ENCODE measurements at regions not wholly inside any gene's neighbourhood (a gene's known extent, or its start where the extent isn't known, plus 50 kb on each side); places are given as distances from the start of the nearest gene placed in this dataset.

DNA sequence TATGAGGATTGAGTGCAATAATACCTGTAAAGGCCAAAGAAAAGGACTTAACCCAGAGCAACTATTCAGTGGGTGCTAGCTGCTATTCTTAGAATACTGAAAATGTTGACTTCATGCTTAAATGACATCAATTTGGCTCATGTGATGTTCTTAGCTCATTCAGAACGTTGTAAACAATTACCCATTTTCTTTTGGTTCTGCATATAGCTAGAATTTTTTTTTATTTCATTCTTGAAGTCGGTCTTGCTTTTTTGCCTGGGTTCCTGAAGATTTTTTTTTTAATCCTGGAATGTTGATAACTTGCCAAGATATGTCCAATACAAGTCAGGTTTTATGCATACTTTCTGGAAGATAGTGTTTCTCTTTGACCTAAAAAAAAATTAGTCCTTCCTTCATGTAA, 772.0 kb downstream of the LTN1 start:
- Mint-ChIP-seq H3K27ac (no peak overlapping the region), H3K4me1 (no peaks in the 10 kb centered on the region), H3K4me3 (no peak overlapping the region), H3K9me3 (peaks cover 4% of the 10 kb centered on the region in 2 donors), H3K27me3 (no peaks in the 10 kb centered on the region), H3K36me3 (no peaks in the 10 kb centered on the region)
- DNase-seq (no peak), ATAC-seq (replicated peaks) (no peak)

DNA sequence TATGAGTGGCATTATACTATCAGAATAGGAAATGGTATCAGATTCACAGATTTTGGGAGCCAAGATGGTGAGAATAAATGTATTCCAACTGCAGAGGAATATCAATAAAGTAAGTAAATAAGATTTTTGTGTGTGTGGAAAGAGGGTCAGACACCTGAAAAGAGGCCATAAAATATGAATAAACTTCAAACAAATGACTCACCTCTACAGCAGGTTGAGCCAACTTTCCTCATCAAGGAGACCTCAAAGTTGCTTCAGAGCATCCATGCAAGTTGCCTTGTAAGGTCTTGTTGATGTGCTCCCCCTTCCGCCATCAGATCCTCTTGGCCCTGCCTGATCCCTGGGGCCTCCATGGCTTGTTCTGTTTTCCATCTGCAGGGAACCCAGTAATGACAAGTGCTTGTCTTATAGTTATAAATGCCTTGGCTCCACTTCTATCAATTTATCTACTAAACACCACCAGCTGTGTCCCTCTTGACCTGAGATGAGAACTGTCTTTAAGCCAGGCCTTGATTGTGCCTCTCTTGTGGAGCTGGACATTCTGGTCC, 775.6 kb downstream of the LTN1 start:
- Mint-ChIP-seq H3K4me1 (no peaks in the 10 kb centered on the region), H3K9me3 (peaks cover 4% of the 10 kb centered on the region in 2 donors), H3K27ac (no peak overlapping the region), H3K27me3 (no peaks in the 10 kb centered on the region), H3K36me3 (no peaks in the 10 kb centered on the region), H3K4me3 (no peak overlapping the region)
- DNase-seq (no peak), ATAC-seq (replicated peaks) (no peak)

DNA sequence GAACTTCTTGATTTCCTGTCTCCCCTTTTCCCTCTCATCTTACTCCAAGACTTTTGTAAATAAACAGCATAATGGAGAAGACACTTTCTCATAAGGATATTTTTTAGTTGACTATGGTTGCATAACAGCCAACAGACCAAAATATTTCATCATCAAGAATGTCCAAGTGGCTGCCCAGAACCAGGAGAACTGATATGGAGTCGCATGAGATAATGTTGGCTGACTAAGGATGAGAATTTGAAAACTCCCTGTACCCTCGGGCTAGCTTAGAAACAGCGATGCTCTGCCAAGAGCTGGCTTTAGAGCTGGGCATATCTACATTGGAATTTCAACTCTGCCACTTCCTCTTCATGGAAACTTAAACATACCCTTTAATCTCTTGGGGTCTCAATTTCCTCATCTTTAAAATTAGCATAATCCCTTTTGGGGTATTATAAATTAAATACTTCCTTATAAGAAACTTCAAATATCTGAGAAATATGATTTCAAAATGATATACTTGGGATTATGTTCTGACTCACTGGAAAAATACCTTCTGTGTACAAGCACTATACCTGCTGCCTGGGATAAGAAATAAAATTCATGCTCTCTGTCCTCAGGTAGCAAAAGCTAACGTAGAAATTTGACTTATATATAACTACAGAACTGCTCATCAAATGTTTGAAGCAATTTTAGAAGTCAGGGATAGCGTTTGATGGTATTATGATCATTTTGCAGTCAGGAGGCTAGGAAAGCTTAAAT, 777.3 kb downstream of the LTN1 start:
- Mint-ChIP-seq H3K9me3 (peaks cover 4% of the 10 kb centered on the region in 2 donors), H3K4me1 (no peaks in the 10 kb centered on the region), H3K27ac (no peak overlapping the region), H3K27me3 (no peaks in the 10 kb centered on the region), H3K36me3 (no peaks in the 10 kb centered on the region), H3K4me3 (no peak overlapping the region)
- DNase-seq (no peak), ATAC-seq (replicated peaks) (no peak)

DNA sequence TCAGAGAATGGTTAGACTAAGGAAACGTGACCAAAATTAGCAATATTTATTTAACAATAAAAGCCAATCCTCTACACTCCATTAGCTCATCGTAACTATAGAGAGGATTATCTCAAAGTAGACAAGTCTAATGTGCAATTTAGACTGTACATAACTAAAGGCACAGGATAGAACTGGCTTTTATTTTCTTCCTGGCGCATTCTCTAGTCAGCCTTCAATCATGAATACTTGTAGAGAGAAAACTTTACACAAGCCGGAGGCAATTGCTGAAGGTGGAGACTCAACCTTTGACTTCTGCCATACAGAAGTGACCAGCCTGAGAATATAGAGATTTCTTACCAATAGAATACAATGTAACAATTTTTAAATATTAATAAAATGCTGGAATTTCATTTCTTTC, 777.9 kb downstream of the LTN1 start:
- Mint-ChIP-seq H3K36me3 (no peaks in the 10 kb centered on the region), H3K27me3 (no peaks in the 10 kb centered on the region), H3K27ac (no peak overlapping the region), H3K4me3 (no peak overlapping the region), H3K4me1 (no peaks in the 10 kb centered on the region), H3K9me3 (peaks cover 3 to 4% of the 10 kb centered on the region in 2 donors)
- DNase-seq (no peak), ATAC-seq (replicated peaks) (no peak)

DNA sequence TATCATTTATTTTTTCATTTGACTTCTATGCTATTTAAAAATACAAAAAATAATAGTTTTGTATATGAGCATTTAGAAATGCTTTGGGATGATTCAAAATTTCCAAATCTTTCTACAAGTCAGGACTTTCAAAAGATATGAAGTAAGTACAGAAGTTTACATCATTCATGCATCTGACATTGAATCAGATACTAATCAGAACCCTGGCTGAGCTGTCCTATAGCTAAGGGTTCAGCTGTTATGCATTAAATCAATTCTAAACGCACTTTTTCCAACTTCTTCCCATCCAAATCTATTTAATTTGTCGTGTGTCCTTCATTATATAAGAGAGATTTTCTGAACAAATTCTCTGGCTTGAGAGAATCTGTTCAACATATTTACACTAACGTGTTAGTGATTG, 779.4 kb downstream of the LTN1 start:
- Mint-ChIP-seq H3K9me3 (peaks cover 0 to 1% of the 10 kb centered on the region in 2 donors), H3K36me3 (no peaks in the 10 kb centered on the region), H3K27me3 (no peaks in the 10 kb centered on the region)

DNA sequence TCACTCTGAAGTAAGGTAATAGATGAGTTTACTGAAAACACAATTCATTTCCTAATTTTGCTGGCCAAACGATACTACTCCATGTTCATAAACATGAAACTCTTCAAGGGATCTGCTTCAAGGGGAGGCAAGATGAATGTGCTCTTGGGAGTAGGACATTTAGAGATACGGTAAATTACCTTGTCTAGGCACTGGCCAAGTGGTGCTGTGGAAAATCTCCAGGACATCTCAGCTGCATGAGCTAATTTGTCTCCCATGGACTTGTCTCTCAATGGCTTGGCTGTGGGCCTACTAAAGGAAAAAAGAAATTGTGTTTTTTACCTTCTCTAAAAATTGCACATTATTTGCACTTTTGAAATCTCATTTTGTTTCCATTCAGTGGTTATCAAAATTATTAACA, 780.6 kb downstream of the LTN1 start:
- no peak overlapping the region for H3K4me3 Mint-ChIP-seq
- ATAC-seq (replicated peaks) (no peak), DNase-seq (no peak)
- no peaks in the 10 kb centered on the region for H3K9me3 Mint-ChIP-seq
- no peak overlapping the region for H3K27ac Mint-ChIP-seq
- no peaks in the 10 kb centered on the region for H3K4me1 Mint-ChIP-seq
- H3K36me3 Mint-ChIP-seq, result no peaks in the 10 kb centered on the region
- H3K27me3 Mint-ChIP-seq, result no peaks in the 10 kb centered on the region

More for the DNA sequence above, 779.4 kb downstream of the LTN1 start:
- H3K4me1 Mint-ChIP-seq, result no peaks in the 10 kb centered on the region
- no peak overlapping the region for H3K27ac Mint-ChIP-seq
- DNase-seq (no peak), ATAC-seq (replicated peaks) (no peak)
- no peak overlapping the region for H3K4me3 Mint-ChIP-seq

DNA sequence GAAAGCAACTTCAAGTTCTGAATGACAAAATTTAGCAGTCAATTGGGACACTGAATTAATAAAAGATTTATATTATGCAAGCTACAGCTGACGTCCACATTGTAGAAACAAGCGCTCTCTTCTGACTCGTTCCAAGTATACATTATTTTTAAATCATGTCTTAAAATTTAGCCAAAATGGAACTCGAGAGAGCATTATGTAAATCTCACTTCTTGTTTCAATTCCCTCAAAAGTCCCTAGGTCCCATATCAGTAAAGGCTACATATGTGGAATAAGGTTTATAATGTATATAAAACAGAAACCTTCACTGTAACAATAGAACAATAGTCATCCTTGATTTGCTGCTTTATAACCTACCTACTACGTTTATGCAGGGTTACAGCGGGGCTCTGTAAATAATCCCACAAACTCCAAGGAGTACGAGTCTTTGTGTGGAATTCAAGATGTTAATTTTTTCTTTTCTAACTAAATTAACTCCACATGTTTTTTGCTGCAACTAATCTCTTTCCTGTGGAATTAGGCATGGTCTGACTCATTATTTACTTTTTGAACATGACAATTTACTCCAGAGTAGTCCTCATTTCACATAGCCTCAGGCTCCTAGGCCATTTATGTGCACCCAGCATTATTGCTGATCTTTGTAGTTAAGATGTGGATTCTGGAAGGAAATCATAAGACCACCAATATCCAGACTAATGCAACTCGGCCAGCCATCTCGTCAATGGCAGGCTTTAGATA, 785.1 kb downstream of the LTN1 start:
- no peak overlapping the region for H3K4me3 Mint-ChIP-seq
- ATAC-seq (replicated peaks) (no peak), DNase-seq (no peak)
- no peaks in the 10 kb centered on the region for H3K36me3 Mint-ChIP-seq
- H3K4me1 Mint-ChIP-seq, result no peaks in the 10 kb centered on the region
- H3K27me3 Mint-ChIP-seq, result no peaks in the 10 kb centered on the region
- no peak overlapping the region for H3K27ac Mint-ChIP-seq
- H3K9me3 Mint-ChIP-seq, result peaks cover 0 to 3% of the 10 kb centered on the region in 2 donors

DNA sequence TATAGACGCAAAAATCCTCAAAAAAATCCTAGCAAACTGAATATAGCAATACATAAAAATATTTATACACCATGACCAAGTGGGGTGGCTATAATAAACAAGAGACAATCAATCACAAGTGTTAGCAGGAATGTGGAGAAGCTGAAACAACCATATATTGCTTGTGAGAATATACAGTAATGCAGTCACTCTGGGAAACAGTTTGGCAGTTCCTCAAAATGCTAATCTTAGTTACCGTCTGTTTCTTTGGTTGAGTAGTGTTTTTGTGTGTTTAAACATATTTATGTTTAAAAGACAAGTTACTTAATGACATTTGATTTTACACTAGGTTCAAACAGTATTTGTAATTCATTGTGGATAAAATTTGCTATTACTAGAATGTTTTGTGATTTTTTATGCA, 792.0 kb downstream of the LTN1 start:
- ATAC-seq (replicated peaks), result no peak

DNA sequence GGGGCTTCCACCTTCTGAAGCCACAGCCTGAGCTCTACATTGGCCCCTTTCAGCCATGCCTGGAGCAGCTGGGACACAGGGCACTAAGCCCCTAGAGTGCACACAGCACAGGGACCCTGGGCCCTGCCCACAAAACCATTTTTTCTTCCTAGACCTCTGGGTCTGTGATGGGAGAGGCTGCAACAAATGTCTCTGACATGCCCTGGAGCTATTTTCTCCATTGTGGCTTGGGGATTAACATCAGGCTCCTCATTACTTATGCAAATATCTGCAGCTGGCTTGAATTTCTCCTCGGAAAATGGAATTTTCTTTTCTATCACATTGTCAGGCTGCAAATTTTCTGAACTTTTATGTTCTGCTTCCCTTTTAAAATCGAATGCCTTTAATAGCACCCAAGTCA, 795.7 kb downstream of the LTN1 start:
- Mint-ChIP-seq H3K4me3 (no peak overlapping the region), H3K4me1 (no peaks in the 10 kb centered on the region), H3K9me3 (peaks cover 11 to 27% of the 10 kb centered on the region in 2 donors), H3K27ac (no peak overlapping the region), H3K27me3 (no peaks in the 10 kb centered on the region), H3K36me3 (no peaks in the 10 kb centered on the region)
- no peak for ATAC-seq (replicated peaks)
- DNase-seq, result no peak

More for the DNA sequence above, 792.0 kb downstream of the LTN1 start:
- H3K9me3 Mint-ChIP-seq, result peaks cover 5 to 10% of the 10 kb centered on the region in 2 donors
- H3K27ac Mint-ChIP-seq, result no peak overlapping the region
- H3K27me3 Mint-ChIP-seq, result no peaks in the 10 kb centered on the region
- H3K36me3 Mint-ChIP-seq, result no peaks in the 10 kb centered on the region
- DNase-seq, result no peak
- H3K4me3 Mint-ChIP-seq, result no peak overlapping the region
- H3K4me1 Mint-ChIP-seq, result no peaks in the 10 kb centered on the region

DNA sequence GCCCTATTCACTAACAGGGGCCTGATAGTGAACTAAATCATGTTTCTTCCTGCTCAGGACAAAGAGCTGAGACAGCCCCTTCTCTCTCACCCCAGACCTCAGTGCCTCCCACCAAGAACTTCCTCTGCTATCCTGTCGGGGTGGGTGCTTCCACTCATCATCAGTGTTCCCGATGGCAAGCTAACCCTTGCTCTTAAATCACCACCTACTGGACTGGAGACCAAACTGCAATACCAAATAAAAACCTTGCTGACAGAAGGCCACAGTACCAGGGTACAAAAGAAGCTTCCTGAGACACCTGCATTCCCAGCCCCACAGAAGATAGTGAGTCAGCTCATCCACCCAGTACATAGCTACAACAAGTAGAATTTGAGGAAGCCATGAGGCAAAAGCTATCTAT, 799.5 kb downstream of the LTN1 start:
- Mint-ChIP-seq H3K36me3 (no peaks in the 10 kb centered on the region), H3K9me3 (peaks cover 11 to 18% of the 10 kb centered on the region in 2 donors), H3K27ac (no peak overlapping the region), H3K4me3 (no peak overlapping the region), H3K27me3 (no peaks in the 10 kb centered on the region), H3K4me1 (no peaks in the 10 kb centered on the region)
- DNase-seq (no peak), ATAC-seq (replicated peaks) (no peak)

DNA sequence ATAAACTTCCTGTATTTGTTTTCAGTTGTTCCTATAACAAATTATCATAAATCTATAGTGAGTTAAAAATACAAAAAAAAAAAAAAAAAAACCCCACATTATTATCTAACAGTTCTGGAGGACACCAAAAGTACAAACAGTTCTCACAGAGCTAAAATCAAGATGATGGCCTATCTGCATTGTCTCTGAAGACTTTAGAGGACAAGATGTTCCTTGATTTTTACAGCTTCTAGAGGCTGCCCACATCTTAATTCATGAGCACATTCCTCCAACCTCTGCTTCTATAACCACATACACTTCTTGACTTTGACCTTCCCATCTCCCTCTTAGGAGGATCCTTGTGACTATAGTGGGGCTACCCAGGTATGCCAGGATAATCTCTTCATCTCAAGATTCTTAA, 806.1 kb downstream of the LTN1 start:
- Mint-ChIP-seq H3K4me3 (no peak overlapping the region), H3K27me3 (no peaks in the 10 kb centered on the region), H3K4me1 (no peaks in the 10 kb centered on the region), H3K9me3 (peaks cover 10% of the 10 kb centered on the region in 2 donors), H3K36me3 (no peaks in the 10 kb centered on the region), H3K27ac (no peak overlapping the region)
- no peak for ATAC-seq (replicated peaks)
- no peak for DNase-seq

DNA sequence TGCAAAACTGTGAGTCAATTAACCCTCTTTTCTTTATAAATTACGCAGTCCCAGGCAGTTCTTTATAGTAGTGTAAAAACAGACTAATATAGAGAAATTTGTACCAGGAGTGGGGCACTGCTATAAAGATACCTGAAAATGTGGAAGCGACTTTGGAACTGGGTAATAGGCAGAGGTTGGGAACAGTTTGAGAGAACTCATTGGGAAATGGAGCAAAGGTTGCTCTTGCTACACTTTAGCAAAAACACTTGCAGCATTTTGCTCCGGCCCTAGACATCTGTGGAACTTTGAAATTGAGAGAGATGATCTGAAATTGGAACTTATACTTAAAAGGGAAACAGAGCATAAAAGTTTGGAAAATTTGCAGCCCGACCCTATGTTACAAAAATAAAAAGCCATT, 810.9 kb downstream of the LTN1 start:
- no peak overlapping the region for H3K4me3 Mint-ChIP-seq
- no peaks in the 10 kb centered on the region for H3K4me1 Mint-ChIP-seq
- peaks cover 12% of the 10 kb centered on the region in 2 donors for H3K9me3 Mint-ChIP-seq
- H3K27ac Mint-ChIP-seq, result no peak overlapping the region
- H3K36me3 Mint-ChIP-seq, result no peaks in the 10 kb centered on the region
- ATAC-seq (replicated peaks), result no peak
- no peak for DNase-seq
- H3K27me3 Mint-ChIP-seq, result no peaks in the 10 kb centered on the region

DNA sequence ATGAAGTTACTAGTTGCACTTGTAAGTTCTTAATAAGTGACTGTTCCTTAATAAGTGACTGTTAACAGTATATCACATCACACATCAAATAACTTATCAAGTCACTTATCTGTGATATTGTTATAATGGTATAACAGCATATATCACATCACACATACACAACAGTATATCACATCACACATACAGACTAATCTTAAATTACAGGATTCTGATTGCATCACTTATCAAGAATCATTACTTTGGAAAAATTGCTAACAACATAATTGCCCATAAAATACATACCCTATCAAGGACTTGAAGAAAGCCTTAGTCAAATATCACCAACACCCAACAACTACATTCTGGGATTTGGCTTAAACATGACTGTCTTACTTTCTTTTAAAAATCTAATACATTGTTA, 813.5 kb downstream of the LTN1 start:
- H3K36me3 Mint-ChIP-seq, result no peaks in the 10 kb centered on the region
- ATAC-seq (replicated peaks) (no peak), DNase-seq (no peak)
- no peaks in the 10 kb centered on the region for H3K27me3 Mint-ChIP-seq
- peaks cover 12 to 16% of the 10 kb centered on the region in 2 donors for H3K9me3 Mint-ChIP-seq
- no peak overlapping the region for H3K27ac Mint-ChIP-seq
- H3K4me1 Mint-ChIP-seq, result no peaks in the 10 kb centered on the region
- H3K4me3 Mint-ChIP-seq, result no peak overlapping the region

DNA sequence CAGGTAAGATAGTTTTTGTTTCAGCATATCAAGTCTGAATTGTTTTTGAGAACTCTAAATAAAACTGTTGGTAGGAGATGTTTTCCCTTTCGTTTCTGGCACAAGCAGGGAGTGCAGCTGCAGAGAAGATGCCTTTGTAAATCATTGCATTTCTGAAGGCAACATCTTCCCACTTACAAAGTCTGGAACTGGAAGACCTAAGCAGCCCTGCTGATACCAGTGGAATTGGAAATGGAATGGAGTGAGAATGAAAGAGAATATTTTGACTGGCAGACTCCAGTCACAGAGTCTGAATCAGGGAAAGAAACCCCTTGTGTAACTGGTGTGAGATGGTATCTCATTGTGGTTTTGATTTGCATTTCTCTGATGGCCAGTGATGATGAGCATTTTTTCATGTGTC, 815.6 kb downstream of the LTN1 start:
- H3K27ac Mint-ChIP-seq, result no peak overlapping the region
- DNase-seq, result no peak
- peaks cover 6 to 11% of the 10 kb centered on the region in 2 donors for H3K9me3 Mint-ChIP-seq
- H3K4me3 Mint-ChIP-seq, result no peak overlapping the region
- no peaks in the 10 kb centered on the region for H3K36me3 Mint-ChIP-seq
- H3K27me3 Mint-ChIP-seq, result no peaks in the 10 kb centered on the region
- ATAC-seq (replicated peaks), result no peak
- no peaks in the 10 kb centered on the region for H3K4me1 Mint-ChIP-seq

DNA sequence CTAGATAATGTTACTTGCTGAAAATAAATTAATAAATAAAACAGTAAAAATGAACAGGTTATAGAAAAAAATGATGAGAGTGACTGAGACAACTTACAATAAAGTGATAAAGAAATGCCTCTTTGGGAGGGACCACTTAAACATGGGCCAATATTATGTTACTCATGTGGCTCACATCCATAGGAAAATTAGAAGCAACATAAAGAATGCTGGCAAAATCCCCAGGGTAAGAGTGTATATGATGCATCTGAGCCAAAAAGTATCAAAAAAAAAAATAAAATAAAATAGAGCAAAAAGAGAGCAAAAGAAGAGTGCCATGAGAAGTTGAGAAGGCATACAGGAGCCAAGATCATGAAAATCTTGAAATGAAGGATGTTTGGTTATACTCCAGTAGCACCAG, 818.0 kb downstream of the LTN1 start:
- ATAC-seq (replicated peaks) (no peak), DNase-seq (no peak)
- no peak overlapping the region for H3K4me3 Mint-ChIP-seq
- no peaks in the 10 kb centered on the region for H3K4me1 Mint-ChIP-seq
- no peaks in the 10 kb centered on the region for H3K36me3 Mint-ChIP-seq
- H3K9me3 Mint-ChIP-seq, result peaks cover 3 to 4% of the 10 kb centered on the region in 2 donors
- no peak overlapping the region for H3K27ac Mint-ChIP-seq
- H3K27me3 Mint-ChIP-seq, result no peaks in the 10 kb centered on the region

Measured in stimulated activated naive B cell treated with anti-CD40 and anti-IgM and Interleukin-4, amounts not matched to agents 10 μg/mL and 1 μg/mL and 100 μg/mL, for 72 hours (primary cell).